ENCODE measurements at regions not wholly inside any gene's neighbourhood (a gene's known extent, or its start where the extent isn't known, plus 50 kb on each side); places are given as distances from the start of the nearest gene placed in this dataset.
"Not testable (repeated sequence)": the region's sequence is repeated elsewhere in the genome, so short reads cannot be mapped to it uniquely, and the experiment has no call there.

- not testable (repeated sequence) for H3K79me1 ChIP-seq (ENCODE audit: low read length); H3K79me2 ChIP-seq (ENCODE audit: control insufficient read depth, insufficient read depth, low read length, poor library complexity); H3K27ac ChIP-seq (ENCODE audit: low read depth, low read length); H3K27me3 ChIP-seq (ENCODE audit: insufficient read depth, low read length); H3K9ac ChIP-seq (ENCODE audit: low read length); H4K8ac ChIP-seq (ENCODE audit: low read depth, low read length); H2AFZ ChIP-seq (ENCODE audit: insufficient read depth, low read length, poor library complexity); H3K4me2 ChIP-seq (ENCODE audit: low read length); H2BK120ac ChIP-seq (ENCODE audit: insufficient read depth, low read length, poor library complexity); DNase-seq; H2BK5ac ChIP-seq (ENCODE audit: low read depth, low read length, poor library complexity); H3K4ac ChIP-seq (ENCODE audit: low read depth, low read length); H2AK5ac ChIP-seq (ENCODE audit: low read length); H2BK12ac ChIP-seq (ENCODE audit: low read length); H3K14ac ChIP-seq (ENCODE audit: low read length); H3K18ac ChIP-seq (ENCODE audit: low read length); H3K36me3 ChIP-seq (ENCODE audit: control insufficient read depth in 1 of 2, insufficient read depth in 2 of 2, low read length in 2 of 2); H3K4me1 ChIP-seq (ENCODE audit: control insufficient read depth in 1 of 2, insufficient read depth in 2 of 2, low read length in 2 of 2); H4K12ac ChIP-seq (ENCODE audit: low read depth, low read length); H3K23ac ChIP-seq (ENCODE audit: low read length); H3K9me3 ChIP-seq (ENCODE audit: insufficient read depth, low read depth, low read length); H4K91ac ChIP-seq (ENCODE audit: low read depth, low read length); H3K4me3 ChIP-seq (ENCODE audit: low read depth, low read length)
- WGBS (ENCODE audit: extremely low coverage, insufficient coverage, insufficient read length): no CpG with 5 or more reads among the region's 15 CpGs
These were observed 91.4 kb upstream of the FAM90A26 start for GRCh38 chr4:9078796-9079195.

GRCh38 chr4:9076974-9077373 lies 93.2 kb upstream of the FAM90A26 start:
- no CpG with 5 or more reads among the region's 3 CpGs for WGBS (ENCODE audit: extremely low coverage, insufficient coverage, insufficient read length)
- not testable (repeated sequence) for H3K36me3 ChIP-seq (ENCODE audit: control insufficient read depth in 1 of 2, insufficient read depth in 2 of 2, low read length in 2 of 2); H4K8ac ChIP-seq (ENCODE audit: low read depth, low read length); H3K79me1 ChIP-seq (ENCODE audit: low read length); H3K18ac ChIP-seq (ENCODE audit: low read length); H4K91ac ChIP-seq (ENCODE audit: low read depth, low read length); H3K27me3 ChIP-seq (ENCODE audit: insufficient read depth, low read length); H3K79me2 ChIP-seq (ENCODE audit: control insufficient read depth, insufficient read depth, low read length, poor library complexity); H2BK120ac ChIP-seq (ENCODE audit: insufficient read depth, low read length, poor library complexity); H3K4me2 ChIP-seq (ENCODE audit: low read length); H2AK5ac ChIP-seq (ENCODE audit: low read length); H3K4me1 ChIP-seq (ENCODE audit: control insufficient read depth in 1 of 2, insufficient read depth in 2 of 2, low read length in 2 of 2); H4K12ac ChIP-seq (ENCODE audit: low read depth, low read length); H3K23ac ChIP-seq (ENCODE audit: low read length); DNase-seq; H2BK12ac ChIP-seq (ENCODE audit: low read length); H2AFZ ChIP-seq (ENCODE audit: insufficient read depth, low read length, poor library complexity); H3K9me3 ChIP-seq (ENCODE audit: insufficient read depth, low read depth, low read length); H2BK5ac ChIP-seq (ENCODE audit: low read depth, low read length, poor library complexity); H3K4ac ChIP-seq (ENCODE audit: low read depth, low read length); H3K9ac ChIP-seq (ENCODE audit: low read length); H3K14ac ChIP-seq (ENCODE audit: low read length); H3K27ac ChIP-seq (ENCODE audit: low read depth, low read length); H3K4me3 ChIP-seq (ENCODE audit: low read depth, low read length)

- WGBS (ENCODE audit: extremely low coverage, insufficient coverage, insufficient read length): no CpG with 5 or more reads among the region's 2 CpGs
- not testable (repeated sequence) for H3K9me3 ChIP-seq (ENCODE audit: insufficient read depth, low read depth, low read length); H2BK120ac ChIP-seq (ENCODE audit: insufficient read depth, low read length, poor library complexity); H4K91ac ChIP-seq (ENCODE audit: low read depth, low read length); H3K79me2 ChIP-seq (ENCODE audit: control insufficient read depth, insufficient read depth, low read length, poor library complexity); H3K9ac ChIP-seq (ENCODE audit: low read length); H2BK12ac ChIP-seq (ENCODE audit: low read length); H2BK5ac ChIP-seq (ENCODE audit: low read depth, low read length, poor library complexity); H3K14ac ChIP-seq (ENCODE audit: low read length); H3K27me3 ChIP-seq (ENCODE audit: insufficient read depth, low read length); H2AFZ ChIP-seq (ENCODE audit: insufficient read depth, low read length, poor library complexity); H3K18ac ChIP-seq (ENCODE audit: low read length); H2AK5ac ChIP-seq (ENCODE audit: low read length); H3K4me2 ChIP-seq (ENCODE audit: low read length); H3K79me1 ChIP-seq (ENCODE audit: low read length); H3K4me3 ChIP-seq (ENCODE audit: low read depth, low read length); H3K4me1 ChIP-seq (ENCODE audit: control insufficient read depth in 1 of 2, insufficient read depth in 2 of 2, low read length in 2 of 2); H3K36me3 ChIP-seq (ENCODE audit: control insufficient read depth in 1 of 2, insufficient read depth in 2 of 2, low read length in 2 of 2); H4K12ac ChIP-seq (ENCODE audit: low read depth, low read length); H3K4ac ChIP-seq (ENCODE audit: low read depth, low read length); H3K23ac ChIP-seq (ENCODE audit: low read length); DNase-seq; H3K27ac ChIP-seq (ENCODE audit: low read depth, low read length); H4K8ac ChIP-seq (ENCODE audit: low read depth, low read length)
These were observed 93.7 kb upstream of the FAM90A26 start for GRCh38 chr4:9076486-9076885.

GRCh38 chr4:9073371-9073770 lies 96.8 kb upstream of the FAM90A26 start:
- not testable (repeated sequence) for H2AFZ ChIP-seq (ENCODE audit: insufficient read depth, low read length, poor library complexity); H3K4me1 ChIP-seq (ENCODE audit: control insufficient read depth in 1 of 2, insufficient read depth in 2 of 2, low read length in 2 of 2); H3K27ac ChIP-seq (ENCODE audit: low read depth, low read length); H4K91ac ChIP-seq (ENCODE audit: low read depth, low read length); H4K8ac ChIP-seq (ENCODE audit: low read depth, low read length); H3K79me2 ChIP-seq (ENCODE audit: control insufficient read depth, insufficient read depth, low read length, poor library complexity); H2AK5ac ChIP-seq (ENCODE audit: low read length); H2BK12ac ChIP-seq (ENCODE audit: low read length); H3K18ac ChIP-seq (ENCODE audit: low read length); H3K4me2 ChIP-seq (ENCODE audit: low read length); H3K23ac ChIP-seq (ENCODE audit: low read length); H4K12ac ChIP-seq (ENCODE audit: low read depth, low read length); H3K36me3 ChIP-seq (ENCODE audit: control insufficient read depth in 1 of 2, insufficient read depth in 2 of 2, low read length in 2 of 2); H3K79me1 ChIP-seq (ENCODE audit: low read length); H3K4ac ChIP-seq (ENCODE audit: low read depth, low read length); DNase-seq; H3K9ac ChIP-seq (ENCODE audit: low read length); H3K4me3 ChIP-seq (ENCODE audit: low read depth, low read length); H3K27me3 ChIP-seq (ENCODE audit: insufficient read depth, low read length); H2BK120ac ChIP-seq (ENCODE audit: insufficient read depth, low read length, poor library complexity); H3K9me3 ChIP-seq (ENCODE audit: insufficient read depth, low read depth, low read length); H2BK5ac ChIP-seq (ENCODE audit: low read depth, low read length, poor library complexity); H3K14ac ChIP-seq (ENCODE audit: low read length)
- no CpG with 5 or more reads among the region's 6 CpGs for WGBS (ENCODE audit: extremely low coverage, insufficient coverage, insufficient read length)

Measured in trophoblast cell (in vitro differentiated cells and primary cell).